ENCODE measurements at regions not wholly inside any gene's neighbourhood (a gene's known extent, or its start where the extent isn't known, plus 50 kb on each side); places are given as distances from the start of the nearest gene placed in this dataset.
"Not testable (repeated sequence)": the region's sequence is repeated elsewhere in the genome, so short reads cannot be mapped to it uniquely, and the experiment has no call there.

DNA sequence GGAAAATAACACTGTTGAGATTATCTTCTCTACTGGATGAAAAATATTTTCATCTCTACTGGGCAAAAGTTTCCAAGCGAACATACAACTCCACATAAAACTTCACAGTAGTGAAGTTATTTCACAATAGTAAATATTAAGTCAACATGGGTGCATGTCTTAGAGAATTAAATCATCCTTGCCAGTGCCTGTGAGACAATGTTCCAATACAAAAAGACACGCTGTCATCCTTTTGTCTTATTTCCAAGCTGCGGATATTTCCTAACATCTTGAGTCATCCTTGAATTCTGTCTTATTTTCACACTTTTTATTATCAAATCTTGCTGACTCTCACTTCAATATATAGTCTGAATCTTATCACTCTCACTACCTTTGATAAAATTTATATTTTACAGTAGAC, 142.9 kb upstream of the KITLG start:
- no peak overlapping the region for H3K4me3 ChIP-seq (ENCODE audit: low read depth, low read length)
- H3K36me3 ChIP-seq (ENCODE audit: control insufficient read depth, insufficient read depth, low read length): no peaks in the 10 kb centered on the region
- no peak for DNase-seq (ENCODE audit: low read depth)
- TF ChIP-seq, protein P1, sequence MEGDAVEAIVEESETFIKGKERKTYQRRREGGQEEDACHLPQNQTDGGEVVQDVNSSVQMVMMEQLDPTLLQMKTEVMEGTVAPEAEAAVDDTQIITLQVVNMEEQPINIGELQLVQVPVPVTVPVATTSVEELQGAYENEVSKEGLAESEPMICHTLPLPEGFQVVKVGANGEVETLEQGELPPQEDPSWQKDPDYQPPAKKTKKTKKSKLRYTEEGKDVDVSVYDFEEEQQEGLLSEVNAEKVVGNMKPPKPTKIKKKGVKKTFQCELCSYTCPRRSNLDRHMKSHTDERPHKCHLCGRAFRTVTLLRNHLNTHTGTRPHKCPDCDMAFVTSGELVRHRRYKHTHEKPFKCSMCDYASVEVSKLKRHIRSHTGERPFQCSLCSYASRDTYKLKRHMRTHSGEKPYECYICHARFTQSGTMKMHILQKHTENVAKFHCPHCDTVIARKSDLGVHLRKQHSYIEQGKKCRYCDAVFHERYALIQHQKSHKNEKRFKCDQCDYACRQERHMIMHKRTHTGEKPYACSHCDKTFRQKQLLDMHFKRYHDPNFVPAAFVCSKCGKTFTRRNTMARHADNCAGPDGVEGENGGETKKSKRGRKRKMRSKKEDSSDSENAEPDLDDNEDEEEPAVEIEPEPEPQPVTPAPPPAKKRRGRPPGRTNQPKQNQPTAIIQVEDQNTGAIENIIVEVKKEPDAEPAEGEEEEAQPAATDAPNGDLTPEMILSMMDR (IDR thresholded peaks at IDR 0.05; ENCODE audit: insufficient read depth, low read length, poor library complexity, severe bottlenecking): no peak
- no peaks in the 10 kb centered on the region for H3K27me3 ChIP-seq (ENCODE audit: control insufficient read depth, insufficient read depth, low read length)

DNA sequence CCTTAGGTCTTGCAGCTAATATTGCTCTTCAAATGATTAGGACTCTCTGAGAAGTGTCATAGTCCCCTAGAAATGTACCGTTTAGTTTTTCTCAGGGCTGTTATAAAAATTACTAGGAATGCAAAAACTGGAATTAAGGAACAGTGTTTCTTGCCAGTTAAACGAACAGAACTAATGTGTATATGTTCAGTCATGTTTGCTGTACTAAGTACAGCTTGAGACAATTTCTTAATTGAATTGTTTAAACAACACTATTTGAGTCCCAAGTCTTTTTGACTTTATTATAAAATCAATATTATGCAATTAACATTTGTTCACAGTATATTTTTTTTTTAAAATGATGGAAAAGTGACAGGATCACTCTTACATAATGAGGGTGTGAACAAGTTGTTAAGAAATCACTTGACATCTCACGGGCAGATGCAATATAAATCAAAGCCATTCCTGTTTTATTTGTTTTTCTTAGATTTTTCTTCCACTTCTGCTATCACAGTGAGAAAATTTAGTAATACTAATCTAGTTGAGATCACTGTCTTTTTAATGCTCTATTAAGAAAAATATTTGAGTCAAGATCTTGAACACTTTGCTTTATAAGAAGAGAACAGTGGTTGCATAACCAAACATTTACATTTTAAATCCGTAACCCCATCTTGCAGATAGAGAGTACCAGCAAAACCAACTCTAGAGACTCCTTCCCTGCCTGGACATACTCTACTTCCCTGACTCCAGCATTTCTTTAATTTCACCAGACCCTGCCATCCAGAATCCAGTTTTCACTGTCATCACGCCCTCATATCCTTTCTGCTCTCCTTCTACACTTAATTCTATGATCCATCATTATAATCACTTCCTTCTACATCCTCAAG, 140.7 kb upstream of the KITLG start:
- DNase-seq (ENCODE audit: low read depth): no peak
- TF ChIP-seq, protein P1 (IDR thresholded peaks at IDR 0.05; ENCODE audit: insufficient read depth, low read length, poor library complexity, severe bottlenecking): no peak
- H3K27me3 ChIP-seq (ENCODE audit: control insufficient read depth, insufficient read depth, low read length): no peaks in the 10 kb centered on the region
- no peaks in the 10 kb centered on the region for H3K36me3 ChIP-seq (ENCODE audit: control insufficient read depth, insufficient read depth, low read length)
- no peak overlapping the region for H3K4me3 ChIP-seq (ENCODE audit: low read depth, low read length)

DNA sequence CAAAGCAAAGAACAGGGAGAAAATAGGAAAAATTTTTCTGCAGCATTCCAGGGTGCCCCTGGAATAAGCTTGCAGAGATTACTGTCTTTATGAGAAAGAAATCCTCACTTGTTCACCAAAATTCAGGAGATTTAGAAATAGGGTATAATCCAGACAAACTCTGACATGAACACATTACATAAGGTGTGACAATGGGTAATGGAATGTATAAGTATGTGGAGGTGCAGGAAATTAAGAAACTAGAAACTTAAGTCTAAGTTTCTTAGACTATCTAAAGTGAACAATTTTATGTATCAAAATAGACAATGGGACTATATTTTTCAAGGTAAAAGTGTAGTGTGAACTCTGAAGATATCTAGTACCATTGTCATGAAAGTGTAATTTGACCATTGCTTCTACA, 140.0 kb upstream of the KITLG start:
- H3K36me3 ChIP-seq (ENCODE audit: control insufficient read depth, insufficient read depth, low read length): no peaks in the 10 kb centered on the region
- no peaks in the 10 kb centered on the region for H3K27me3 ChIP-seq (ENCODE audit: control insufficient read depth, insufficient read depth, low read length)
- DNase-seq (ENCODE audit: low read depth): no peak
- TF ChIP-seq, protein P1 (IDR thresholded peaks at IDR 0.05; ENCODE audit: insufficient read depth, low read length, poor library complexity, severe bottlenecking): no peak
- no peak overlapping the region for H3K4me3 ChIP-seq (ENCODE audit: low read depth, low read length)

DNA sequence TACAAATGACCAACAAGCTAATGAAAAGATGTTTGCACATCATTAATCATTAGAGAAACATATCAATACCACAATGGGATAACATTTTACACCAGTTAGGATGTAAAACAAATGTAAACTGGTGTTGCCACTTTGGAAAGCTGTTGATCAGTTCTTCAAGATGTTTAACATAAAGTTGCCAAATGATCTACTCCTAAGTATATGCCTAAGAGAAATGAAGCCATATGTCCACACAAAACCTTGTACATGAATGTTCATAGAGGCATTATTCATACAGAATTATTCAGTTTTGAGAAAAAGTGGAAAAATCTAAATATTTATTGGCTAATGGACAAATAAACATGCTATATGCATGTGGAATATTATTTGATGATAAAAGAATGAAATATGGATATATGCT, 136.9 kb upstream of the KITLG start:
- no peak overlapping the region for H3K4me3 ChIP-seq (ENCODE audit: low read depth, low read length)
- TF ChIP-seq, protein P1 (IDR thresholded peaks at IDR 0.05; ENCODE audit: insufficient read depth, low read length, poor library complexity, severe bottlenecking): no peak
- no peaks in the 10 kb centered on the region for H3K36me3 ChIP-seq (ENCODE audit: control insufficient read depth, insufficient read depth, low read length)
- no peaks in the 10 kb centered on the region for H3K27me3 ChIP-seq (ENCODE audit: control insufficient read depth, insufficient read depth, low read length)
- no peak for DNase-seq (ENCODE audit: low read depth)

DNA sequence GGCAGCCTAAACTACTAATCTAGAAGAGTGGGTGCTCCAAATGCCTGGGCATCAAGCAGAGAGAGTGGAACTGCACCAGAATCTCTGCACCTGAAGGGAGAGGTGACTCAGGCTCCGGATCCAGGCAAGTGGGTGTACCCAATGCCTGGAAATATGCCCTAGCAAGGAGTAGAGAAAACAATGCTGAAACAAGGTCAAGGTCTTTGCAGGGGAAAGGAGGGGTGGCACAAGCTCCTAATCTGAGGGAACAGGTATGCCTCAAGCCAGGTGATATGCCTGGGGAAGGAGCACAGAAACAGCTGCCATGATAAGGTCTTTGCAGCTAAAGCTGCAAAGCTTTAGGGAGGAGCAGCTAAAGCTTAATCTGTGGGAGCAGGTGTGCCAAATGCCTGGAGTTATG, 136.0 kb upstream of the KITLG start:
- no peaks in the 10 kb centered on the region for H3K36me3 ChIP-seq (ENCODE audit: control insufficient read depth, insufficient read depth, low read length)
- TF ChIP-seq, protein P1 (IDR thresholded peaks at IDR 0.05; ENCODE audit: insufficient read depth, low read length, poor library complexity, severe bottlenecking): no peak
- H3K4me3 ChIP-seq (ENCODE audit: low read depth, low read length): no peak overlapping the region

DNA sequence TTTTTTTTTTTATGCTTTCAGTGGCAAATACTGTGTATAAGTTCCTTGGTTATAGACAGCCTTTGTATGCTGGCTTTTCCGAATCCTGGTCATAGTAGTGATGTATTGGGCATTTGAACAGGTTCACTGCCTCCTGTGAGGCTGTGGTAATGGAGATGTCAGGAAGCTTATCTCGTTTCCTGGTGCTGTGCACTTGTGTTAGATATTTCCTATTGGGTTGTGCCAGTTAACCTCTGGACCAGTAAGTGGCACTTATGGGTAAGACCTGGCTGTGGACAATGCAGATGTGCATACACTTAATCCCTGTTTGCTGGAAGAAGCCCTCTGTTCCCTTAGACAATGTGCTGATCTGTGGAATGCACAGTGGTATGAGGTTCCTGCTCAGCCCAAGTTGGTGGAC, 135.4 kb upstream of the KITLG start:
- Histone ChIP-seq H3K36me3 (ENCODE audit: control insufficient read depth, insufficient read depth, low read length) (no peaks in the 10 kb centered on the region), H3K4me3 (ENCODE audit: low read depth, low read length) (no peak overlapping the region), H3K27me3 (ENCODE audit: control insufficient read depth, insufficient read depth, low read length) (no peaks in the 10 kb centered on the region)
- TF ChIP-seq, protein P1 (IDR thresholded peaks at IDR 0.05; ENCODE audit: insufficient read depth, low read length, poor library complexity, severe bottlenecking): no peak
- no peak for DNase-seq (ENCODE audit: low read depth)

More for the DNA sequence above, 136.0 kb upstream of the KITLG start:
- no peaks in the 10 kb centered on the region for H3K27me3 ChIP-seq (ENCODE audit: control insufficient read depth, insufficient read depth, low read length)
- no peak for DNase-seq (ENCODE audit: low read depth)

DNA sequence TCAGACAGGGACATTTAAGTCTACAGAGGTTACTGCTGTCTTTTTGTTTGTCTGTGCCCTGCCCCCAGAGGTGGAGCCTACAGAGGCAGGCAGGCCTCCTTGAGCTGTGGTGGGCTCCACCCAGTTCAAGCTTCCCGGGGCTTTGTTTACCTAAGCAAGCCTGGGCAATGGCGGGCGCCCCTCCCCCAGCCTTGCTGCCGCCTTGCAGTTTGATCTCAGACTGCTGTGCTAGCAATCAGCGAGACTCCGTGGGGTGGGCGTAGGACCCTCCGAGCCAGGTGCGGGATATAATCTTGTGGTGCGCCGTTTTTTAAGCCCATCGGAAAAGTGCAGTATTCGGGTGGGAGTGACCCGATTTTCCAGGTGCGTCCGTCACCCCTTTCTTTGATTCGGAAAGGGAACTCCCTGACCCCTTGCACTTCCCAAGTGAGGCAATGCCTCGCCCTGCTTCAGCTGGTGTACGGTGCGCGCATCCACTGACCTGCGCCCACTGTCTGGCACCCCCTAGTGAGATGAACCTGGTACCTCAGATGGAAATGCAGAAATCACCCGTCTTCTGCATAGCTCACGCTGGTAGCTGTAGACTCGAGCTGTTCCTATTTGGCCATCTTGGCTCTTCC, 134.1 kb upstream of the KITLG start:
- DNase-seq (ENCODE audit: low read depth); H3K4me3 ChIP-seq (ENCODE audit: low read depth, low read length); H3K27me3 ChIP-seq (ENCODE audit: control insufficient read depth, insufficient read depth, low read length); H3K36me3 ChIP-seq (ENCODE audit: control insufficient read depth, insufficient read depth, low read length): not testable (repeated sequence)

Data from kidney epithelial cell (primary cell).